HepG2 (cell line): ENCODE measurements at regions not wholly inside any gene's neighbourhood (a gene's known extent, or its start where the extent isn't known, plus 50 kb on each side); places are given as distances from the start of the nearest gene placed in this dataset.
"Not testable (repeated sequence)": the region's sequence is repeated elsewhere in the genome, so short reads cannot be mapped to it uniquely, and the experiment has no call there.

ENCODE experiments used
- ATAC-seq: fragments of 200-7000 bp; cut with Tn5 transposase; 3 replicates; pipeline ENCODE4 v1.9.1; 2020; ENCODE audit warnings: mild to moderate bottlenecking, moderate library complexity
- BruUV-seq: library from RNA; stranded (reverse); fragments of 400-500 nt; replicated peaks from 2 replicates; lab custom pipeline; 2021; lab: Mats Ljungman, UMichigan
- CTCF ChIA-PET: fragments of 300-600 bp; formaldehyde crosslinking; extraction: SDS; loops from one replicate; lab custom pipeline; 2021; ENCODE audit warnings: low total read pairs, inconsistent platforms, low intra/inter-chr PET ratio; lab: Yijun Ruan, JAX
- POLR2A ChIA-PET: fragments of 350-600 bp; sonication (Branson Sonifier 250); formaldehyde crosslinking; loops from one replicate; lab custom pipeline; 2020; ENCODE audit warnings: antibody characterized with exemption, inconsistent platforms; lab: Yijun Ruan, JAX
- DNase-seq: peaks from one replicate; pipeline ENCODE4 v3.0.0-alpha.2; 2015; ENCODE audit warnings: low spot score
- FAIRE-seq: peaks from 3 replicates; lab custom pipeline; 2011; peaks lifted over from hg19 to GRCh38; lab: Jason Lieb, UNC
- H2AFZ ChIP-seq: one replicate; pipeline ENCODE4 v1.6.1; 2011; ENCODE audit warnings: low read length, inconsistent platforms
- H3K27ac ChIP-seq: fragments of 300-600 bp; 3 replicates; pipeline ENCODE4 v1.8.0; 2011; ENCODE audit warnings: mixed run types, mild to moderate bottlenecking, mixed read lengths, low read length, inconsistent platforms; ENCODE audit not compliant: insufficient read depth; ENCODE audit errors: extremely low read length
- H3K27me3 ChIP-seq, 2 experiments: fragments of 200-600 bp in 1 of 2; 2 replicates in 1 of 2; 3 replicates in 1 of 2; pipeline versions ENCODE4 v1.6.0 to v1.8.0; 2011; ENCODE audit warnings: low read length in 2 of 2, mild to moderate bottlenecking in 2 of 2, moderate library complexity in 2 of 2, inconsistent platforms in 1 of 2; ENCODE audit not compliant: insufficient read depth in 2 of 2, control insufficient read depth in 1 of 2
- H3K36me3 ChIP-seq, 2 experiments: fragments of 200-600 bp in 1 of 2; replicated peaks in 1 of 2; 2 replicates in 1 of 2; 3 replicates in 1 of 2; pipeline versions ENCODE4 v1.5.1 to v1.8.0; 2011; ENCODE audit warnings: low read length in 2 of 2, inconsistent platforms in 1 of 2; ENCODE audit not compliant: insufficient read depth in 2 of 2, control insufficient read depth in 1 of 2
- H3K4me1 ChIP-seq: 2 replicates; pipeline ENCODE4 v1.5.1; 2012; ENCODE audit warnings: low read length, inconsistent platforms; ENCODE audit not compliant: insufficient read depth
- H3K4me2 ChIP-seq: 2 replicates; pipeline ENCODE4 v1.6.0; 2011; ENCODE audit warnings: low read depth, low read length, inconsistent platforms
- H3K4me3 ChIP-seq, 3 experiments: fragments of 200-600 bp in 1 of 3; sonication (generic), shearing (Covaris generic) in 1 of 3; replicated peaks in 1 of 3; 2 replicates each; pipeline ENCODE4 v1.5.1; 2011 to 2016; ENCODE audit warnings: low read length in 3 of 3, inconsistent platforms in 2 of 3, low read depth in 2 of 3, mild to moderate bottlenecking in 2 of 3, control low read depth in 1 of 3, mixed read lengths in 1 of 3; ENCODE audit not compliant: insufficient read depth in 1 of 3
- H3K79me2 ChIP-seq: one replicate; pipeline ENCODE4 v1.6.1; 2011; ENCODE audit warnings: low read length, inconsistent platforms; ENCODE audit not compliant: insufficient read depth
- H3K9ac ChIP-seq: 2 replicates; pipeline ENCODE4 v1.6.0; 2011; ENCODE audit warnings: mild to moderate bottlenecking, low read depth, low read length, inconsistent platforms; ENCODE audit not compliant: insufficient read depth
- H3K9me3 ChIP-seq: 2 replicates; pipeline ENCODE4 v1.5.1; 2012; ENCODE audit warnings: mild to moderate bottlenecking, low read length
- H4K20me1 ChIP-seq: 2 replicates; pipeline ENCODE4 v1.6.0; 2011; ENCODE audit warnings: inconsistent platforms, mild to moderate bottlenecking, low read length, moderate library complexity; ENCODE audit not compliant: insufficient read depth
- CHD4 ChIP-seq: fragments of 200-600 bp; sonication (generic); IDR thresholded peaks from 2 replicates; pipeline ENCODE4 v1.7.0; 2017; ENCODE audit warnings: mild to moderate bottlenecking, low read length, borderline replicate concordance
- EP300 ChIP-seq, 3 experiments: sonication (generic) in 1 of 3; formaldehyde crosslinking in 1 of 3; IDR thresholded peaks; 2 replicates each; pipeline versions ENCODE4 v1.5.1 to v1.6.1; 2011 to 2020; ENCODE audit warnings: low read depth in 2 of 3, low read length in 2 of 3, borderline replicate concordance in 1 of 3, improper control_type of control experiment in 1 of 3, mild to moderate bottlenecking in 1 of 3, missing genetic modification reagents in 1 of 3, moderate library complexity in 1 of 3
- NCOA2 ChIP-seq: sonication (generic); formaldehyde crosslinking; IDR thresholded peaks from 2 replicates; pipeline ENCODE4 v1.8.0; 2022; ENCODE audit warnings: inconsistent platforms
- NCOR1 ChIP-seq: fragments of 200-600 bp; sonication (generic); IDR thresholded peaks from 2 replicates; pipeline ENCODE4 v1.7.0; 2017; ENCODE audit warnings: antibody characterized with exemption, low read length, borderline replicate concordance
- PHF8 ChIP-seq: sonication (generic); formaldehyde crosslinking; IDR thresholded peaks from 2 replicates; pipeline ENCODE4 v1.5.0; 2020; ENCODE audit warnings: missing genetic modification reagents
- RFXAP ChIP-seq: sonication (generic); formaldehyde crosslinking; IDR thresholded peaks from 2 replicates; pipeline ENCODE4 v1.4.0; 2020; ENCODE audit warnings: missing genetic modification reagents, borderline replicate concordance
- TSC22D2 ChIP-seq: sonication (generic); formaldehyde crosslinking; IDR thresholded peaks from 2 replicates; pipeline ENCODE4 v1.5.1; 2020; ENCODE audit warnings: missing genetic modification reagents, mild to moderate bottlenecking, borderline replicate concordance
- WGBS: methylation state at CpG from one replicate; pipeline ENCODE4 v1.1.6; 2017; ENCODE audit warnings: low lambda C conversion rate; 5-methylcytosine and 5-hydroxymethylcytosine counted together
- in situ Hi-C: cut with HindIII; loops from 2 replicates; pipeline ENCODE4 v1.10.0; 2017; ENCODE audit warnings: low pct_unique_long_range_greater_than_20kb; ENCODE audit not compliant: extremely low pct_ligation_motif_present
- intact Hi-C: fragments of 100-400 bp; cut with micrococcal nuclease; formaldehyde crosslinking; loops from one replicate; pipeline ENCODE4 v1.10.0; 2022; ENCODE audit not compliant: unreplicated experiment
- TF ChIP-seq, protein P1 (sequence below): sonication (generic); formaldehyde crosslinking; IDR thresholded peaks from 2 replicates; pipeline ENCODE4 v1.8.1; 2023; ENCODE audit warnings: mild to moderate bottlenecking, moderate library complexity, missing genetic modification reagents
- TF ChIP-seq, protein P2 (sequence below): sonication (generic); formaldehyde crosslinking; IDR thresholded peaks from 2 replicates; pipeline ENCODE4 v1.5.0; 2020; ENCODE audit warnings: mild to moderate bottlenecking, missing genetic modification reagents
- TF ChIP-seq, protein P3 (sequence below): sonication (generic); formaldehyde crosslinking; IDR thresholded peaks from 2 replicates; pipeline ENCODE4 v1.5.0; 2020; ENCODE audit warnings: missing genetic modification reagents
- TF ChIP-seq, protein P4 (sequence below): sonication (generic); formaldehyde crosslinking; IDR thresholded peaks from 2 replicates; pipeline ENCODE4 v1.4.0; 2020; ENCODE audit warnings: missing genetic modification reagents

DNA sequence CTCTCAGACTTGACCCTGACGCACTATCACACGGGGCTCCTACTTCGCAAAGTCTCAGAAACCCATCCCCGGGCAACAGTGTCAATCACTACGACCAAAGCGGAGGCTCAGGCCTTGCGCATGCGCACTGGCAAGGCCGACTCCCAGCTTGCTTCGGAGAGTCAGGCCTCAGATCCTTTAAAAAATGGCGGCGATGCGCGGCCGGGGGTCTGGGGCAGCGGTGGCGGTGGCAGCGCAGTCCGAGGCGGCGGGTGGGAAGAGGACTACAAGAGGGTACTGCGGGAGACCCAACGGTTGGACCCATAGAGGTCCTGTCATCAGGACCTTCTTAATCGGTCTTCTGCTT lies 196.9 kb downstream of the ZNF716 start:
- Histone ChIP-seq H3K4me1 (no peaks in the 10 kb centered on the region), H2AFZ (no peak overlapping the region), H3K9me3 (peaks cover 92% of the 10 kb centered on the region), H3K4me2 (no peak overlapping the region), H4K20me1 (no peaks in the 10 kb centered on the region), H3K4me3 (no peak overlapping the region), H3K79me2 (no peaks in the 10 kb centered on the region), H3K9ac (no peak overlapping the region), H3K27me3 (no peaks in the 10 kb centered on the region), H3K27ac (no peak overlapping the region), H3K36me3 (no peaks in the 10 kb centered on the region)
- 70% methylated on average over 22 of the region's 24 CpGs for WGBS
- DNase-seq (no peak), ATAC-seq (no peak), FAIRE-seq (no peak)
- BruUV-seq = no TSS peak
- CTCF ChIA-PET = no interaction called here
- in situ Hi-C loops (no loop called here), intact Hi-C loops (no loop called here)
- POLR2A ChIA-PET = no interaction called here
- TF ChIP-seq, protein P1, sequence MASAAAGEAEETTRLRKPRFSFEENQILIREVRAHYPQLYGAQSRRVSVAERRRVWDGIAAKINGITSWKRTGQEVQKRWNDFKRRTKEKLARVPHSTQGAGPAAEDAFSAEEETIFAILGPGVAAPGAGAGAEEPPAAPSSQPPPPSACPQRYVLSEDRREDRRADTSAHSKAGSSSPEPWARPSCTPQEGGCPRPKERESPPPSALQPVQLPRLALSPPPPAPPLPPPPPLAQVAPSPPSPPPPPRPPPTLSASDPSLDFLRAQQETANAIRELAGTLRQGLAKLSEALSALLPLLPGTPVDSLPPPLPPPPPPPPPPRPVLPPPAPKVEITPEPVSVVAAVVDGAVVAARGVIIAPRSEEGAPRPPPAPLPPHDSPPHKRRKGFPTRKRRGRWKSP (CRISPR knock-in tag) = no peak
- TF ChIP-seq NCOA2 (CRISPR knock-in tag) (no peak), TSC22D2 (CRISPR knock-in tag) (no peak), EP300 (IDR thresholded peaks at IDR 0.05; ENCODE audit: low read depth in 2 of 2, low read length in 2 of 2) (no peak), EP300 (CRISPR knock-in tag; IDR thresholded peaks at IDR 0.05; ENCODE audit: borderline replicate concordance) (no peak), PHF8 (no peak), RFXAP (no peak), NCOR1 (no peak), CHD4 (no peak)
- TF ChIP-seq, protein P2, sequence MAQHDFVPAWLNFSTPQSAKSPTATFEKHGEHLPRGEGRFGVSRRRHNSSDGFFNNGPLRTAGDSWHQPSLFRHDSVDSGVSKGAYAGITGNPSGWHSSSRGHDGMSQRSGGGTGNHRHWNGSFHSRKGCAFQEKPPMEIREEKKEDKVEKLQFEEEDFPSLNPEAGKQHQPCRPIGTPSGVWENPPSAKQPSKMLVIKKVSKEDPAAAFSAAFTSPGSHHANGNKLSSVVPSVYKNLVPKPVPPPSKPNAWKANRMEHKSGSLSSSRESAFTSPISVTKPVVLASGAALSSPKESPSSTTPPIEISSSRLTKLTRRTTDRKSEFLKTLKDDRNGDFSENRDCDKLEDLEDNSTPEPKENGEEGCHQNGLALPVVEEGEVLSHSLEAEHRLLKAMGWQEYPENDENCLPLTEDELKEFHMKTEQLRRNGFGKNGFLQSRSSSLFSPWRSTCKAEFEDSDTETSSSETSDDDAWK = no peak
- TF ChIP-seq, protein P3, sequence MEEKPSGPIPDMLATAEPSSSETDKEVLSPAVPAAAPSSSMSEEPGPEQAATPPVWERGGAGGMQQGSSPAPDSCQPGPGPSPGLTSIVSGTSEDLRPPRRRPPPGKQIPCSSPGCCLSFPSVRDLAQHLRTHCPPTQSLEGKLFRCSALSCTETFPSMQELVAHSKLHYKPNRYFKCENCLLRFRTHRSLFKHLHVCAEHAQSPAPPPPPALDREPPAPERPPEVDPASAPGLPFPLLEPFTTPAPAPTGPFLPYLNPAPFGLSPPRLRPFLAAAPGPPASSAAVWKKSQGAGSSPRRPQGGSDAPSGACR = no peak
- TF ChIP-seq, protein P4, sequence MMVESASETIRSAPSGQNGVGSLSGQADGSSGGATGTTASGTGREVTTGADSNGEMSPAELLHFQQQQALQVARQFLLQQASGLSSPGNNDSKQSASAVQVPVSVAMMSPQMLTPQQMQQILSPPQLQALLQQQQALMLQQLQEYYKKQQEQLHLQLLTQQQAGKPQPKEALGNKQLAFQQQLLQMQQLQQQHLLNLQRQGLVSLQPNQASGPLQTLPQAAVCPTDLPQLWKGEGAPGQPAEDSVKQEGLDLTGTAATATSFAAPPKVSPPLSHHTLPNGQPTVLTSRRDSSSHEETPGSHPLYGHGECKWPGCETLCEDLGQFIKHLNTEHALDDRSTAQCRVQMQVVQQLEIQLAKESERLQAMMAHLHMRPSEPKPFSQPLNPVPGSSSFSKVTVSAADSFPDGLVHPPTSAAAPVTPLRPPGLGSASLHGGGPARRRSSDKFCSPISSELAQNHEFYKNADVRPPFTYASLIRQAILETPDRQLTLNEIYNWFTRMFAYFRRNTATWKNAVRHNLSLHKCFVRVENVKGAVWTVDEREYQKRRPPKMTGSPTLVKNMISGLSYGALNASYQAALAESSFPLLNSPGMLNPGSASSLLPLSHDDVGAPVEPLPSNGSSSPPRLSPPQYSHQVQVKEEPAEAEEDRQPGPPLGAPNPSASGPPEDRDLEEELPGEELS (CRISPR knock-in tag) = no peak

DNA sequence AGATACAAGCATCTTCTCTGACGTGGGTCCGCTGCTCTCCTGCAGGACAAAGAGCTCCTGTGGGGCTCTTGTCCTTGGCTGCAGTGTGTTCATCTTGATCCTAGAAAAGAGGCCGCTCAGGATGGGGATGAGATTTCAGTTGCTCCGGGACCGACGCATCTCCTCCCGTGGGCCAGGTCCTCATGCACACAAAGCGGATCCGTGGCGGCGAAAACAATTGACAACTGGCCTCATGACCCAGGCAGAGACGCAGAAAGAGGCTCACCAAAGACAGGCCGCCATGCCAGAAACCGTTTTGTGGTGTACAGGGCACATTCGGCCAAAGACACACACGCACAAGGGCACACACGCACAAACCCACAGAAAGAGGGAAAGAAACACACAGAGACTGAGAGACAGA lies 200.4 kb downstream of the ZNF716 start:
- FAIRE-seq, H3K4me1 ChIP-seq, H3K27me3 ChIP-seq, H3K4me2 ChIP-seq, H3K27ac ChIP-seq, H2AFZ ChIP-seq, POLR2A ChIA-PET, H3K9ac ChIP-seq, H3K4me3 ChIP-seq, ATAC-seq, in situ Hi-C loops, intact Hi-C loops, H3K79me2 ChIP-seq, BruUV-seq, H3K36me3 ChIP-seq, DNase-seq, CTCF ChIA-PET, H4K20me1 ChIP-seq: not testable (repeated sequence)
- peaks cover 99% of the 10 kb centered on the region for H3K9me3 ChIP-seq
- WGBS = 51% methylated on average over 14 of the region's 17 CpGs
